ENCODE measurements at regions not wholly inside any gene's neighbourhood (a gene's known extent, or its start where the extent isn't known, plus 50 kb on each side); places are given as distances from the start of the nearest gene placed in this dataset.

- Histone ChIP-seq H3K9me3 (replicated peaks in 1 of 2; ENCODE audit: control insufficient read depth in 1 of 2, insufficient read depth in 1 of 2, low read length in 2 of 2) (peaks cover 0 to 6% of the 10 kb centered on the region in 2 donors), H3K36me3 (replicated peaks in 1 of 2; ENCODE audit: control insufficient read depth in 1 of 2, insufficient read depth in 2 of 2, low read length in 2 of 2) (no peaks in the 10 kb centered on the region), H3K4me3 (replicated peaks in 1 of 3; ENCODE audit: low read depth in 2 of 3, low read length in 3 of 3) (no peak overlapping the region), H2AFZ (ENCODE audit: insufficient read depth, low read depth, low read length, poor library complexity, severe bottlenecking) (no peak overlapping the region), H3K4me1 (ENCODE audit: control insufficient read depth in 1 of 2, insufficient read depth in 2 of 2, low read length in 2 of 2) (no peaks in the 10 kb centered on the region), H4K20me1 (ENCODE audit: insufficient read depth, low read length) (no peaks in the 10 kb centered on the region), H3K27ac (ENCODE audit: low read depth in 1 of 2, low read length in 2 of 2) (no peak overlapping the region), H3K9ac (ENCODE audit: insufficient read depth, low read length, poor library complexity, severe bottlenecking) (no peak overlapping the region), H3K4me2 (replicated peaks; ENCODE audit: extremely low read depth, low read length, poor library complexity, severe bottlenecking) (no peak overlapping the region), H3K79me2 (ENCODE audit: insufficient read depth, low read length) (no peaks in the 10 kb centered on the region), H3K27me3 (ENCODE audit: control insufficient read depth in 2 of 2, insufficient read depth in 2 of 2, low read length in 2 of 2) (no peaks in the 10 kb centered on the region)
- intact Hi-C loops (cut with micrococcal nuclease) = no loop called here
- Mint-ChIP-seq H3K27me3 (ENCODE audit: low read depth in 3 of 3) (no peaks in the 10 kb centered on the region), H3K27ac (no peak overlapping the region), H3K4me3 (no peak overlapping the region), H3K9me3 (peaks cover 0 to 10% (median 6%) of the 10 kb centered on the region in 7 donors), H3K4me1 (no peaks in the 10 kb centered on the region), H3K36me3 (no peaks in the 10 kb centered on the region)
- no CpG with 5 or more reads among the region's 4 CpGs for whole genome bisulfite sequencing (ENCODE audit: insufficient coverage)
- TF ChIP-seq CTCF (IDR thresholded peaks at IDR 0.05) = no peak
- no peak for DNase-seq
These were observed 264.5 kb downstream of the SDHAF3 start for GRCh38 chr7:97381815-97382554.

- H3K4me3 ChIP-seq (replicated peaks in 1 of 3; ENCODE audit: low read depth in 2 of 3, low read length in 3 of 3) = no peak overlapping the region
- no peaks in the 10 kb centered on the region for H3K79me2 ChIP-seq (ENCODE audit: insufficient read depth, low read length)
- H3K4me1 Mint-ChIP-seq = peaks cover 1% of the 10 kb centered on the region
- H3K9me3 Mint-ChIP-seq = peaks cover 3 to 25% (median 18%) of the 10 kb centered on the region in 7 donors
- no peak overlapping the region for H3K4me3 Mint-ChIP-seq
- WGBS (ENCODE audit: insufficient coverage) = 76% methylated on average over 3 of the region's 6 CpGs
- no peak overlapping the region for H3K4me2 ChIP-seq (replicated peaks; ENCODE audit: extremely low read depth, low read length, poor library complexity, severe bottlenecking)
- no peaks in the 10 kb centered on the region for H3K4me1 ChIP-seq (ENCODE audit: control insufficient read depth in 1 of 2, insufficient read depth in 2 of 2, low read length in 2 of 2)
- H4K20me1 ChIP-seq (ENCODE audit: insufficient read depth, low read length) = no peaks in the 10 kb centered on the region
- H3K27ac Mint-ChIP-seq = no peak overlapping the region
- H3K27me3 Mint-ChIP-seq (ENCODE audit: low read depth in 3 of 3) = no peaks in the 10 kb centered on the region
- TF ChIP-seq CTCF (IDR thresholded peaks at IDR 0.05) = no peak
- no peaks in the 10 kb centered on the region for H3K36me3 ChIP-seq (replicated peaks in 1 of 2; ENCODE audit: control insufficient read depth in 1 of 2, insufficient read depth in 2 of 2, low read length in 2 of 2)
- intact Hi-C loops (cut with micrococcal nuclease) = no loop called here
- no peaks in the 10 kb centered on the region for H3K36me3 Mint-ChIP-seq
- no peak overlapping the region for H3K27ac ChIP-seq (ENCODE audit: low read depth in 1 of 2, low read length in 2 of 2)
- no peak for DNase-seq
- no peaks in the 10 kb centered on the region for H3K27me3 ChIP-seq (ENCODE audit: control insufficient read depth in 2 of 2, insufficient read depth in 2 of 2, low read length in 2 of 2)
- H3K9ac ChIP-seq (ENCODE audit: insufficient read depth, low read length, poor library complexity, severe bottlenecking) = no peak overlapping the region
- no peak overlapping the region for H2AFZ ChIP-seq (ENCODE audit: insufficient read depth, low read depth, low read length, poor library complexity, severe bottlenecking)
- peaks cover 23 to 27% of the 10 kb centered on the region in 2 donors for H3K9me3 ChIP-seq (replicated peaks in 1 of 2; ENCODE audit: control insufficient read depth in 1 of 2, insufficient read depth in 1 of 2, low read length in 2 of 2)
These were observed 272.6 kb downstream of the SDHAF3 start for GRCh38 chr7:97390052-97390451.

Measured in CD14-positive monocyte (primary cell).